Body of pancreas (tissue), 4 donors: ENCODE measurements at regions not wholly inside any gene's neighbourhood (a gene's known extent, or its start where the extent isn't known, plus 50 kb on each side); places are given as distances from the start of the nearest gene placed in this dataset.

ENCODE experiments used
- ATAC-seq: fragments of 150-250 bp; one replicate; pipeline ENCODE4 v1.9.1; 2016
- DNase-seq, 4 donors: peaks; one replicate each; pipeline ENCODE4 v3.0.0-alpha.2; 2019
- H3K27ac ChIP-seq, 4 donors: fragments of 200-600 bp; sonication (generic); 1 replicate in 3 of 4; 2 replicates in 1 of 4; pipeline versions ENCODE4 v1.5.1 to v1.6.1; 2016 to 2019; ENCODE audit warnings: mild to moderate bottlenecking in 1 of 4, mixed read lengths in 1 of 4, moderate library complexity in 1 of 4
- H3K27me3 ChIP-seq, 2 donors: fragments of 200-600 bp; sonication (generic); one replicate each; pipeline ENCODE4 v1.6.0; 2016; ENCODE audit warnings: mild to moderate bottlenecking in 1 of 2
- H3K36me3 ChIP-seq, 2 donors: fragments of 200-600 bp; sonication (generic); replicated peaks in 1 of 2; 2 replicates each; pipeline ENCODE4 v1.5.1; 2016; ENCODE audit warnings: low read depth in 2 of 2; ENCODE audit not compliant: insufficient read depth in 1 of 2
- H3K4me1 ChIP-seq: fragments of 200-600 bp; sonication (generic); one replicate; pipeline ENCODE4 v1.6.0; 2016
- H3K4me3 ChIP-seq, 2 donors: fragments of 200-600 bp; sonication (generic); 1 replicate in 1 of 2; 2 replicates in 1 of 2; pipeline ENCODE4 v1.5.1; 2016 to 2019
- H3K9me3 ChIP-seq, 3 donors: fragments of 200-600 bp; sonication (generic); 1 replicate in 2 of 3; 2 replicates in 1 of 3; pipeline ENCODE4 v1.5.1; 2016
- POLR2A ChIP-seq, 3 donors: fragments of 450-650 bp; IDR thresholded peaks; one replicate each; pipeline ENCODE4 v1.6.1; 2016; ENCODE audit warnings: antibody characterized with exemption in 3 of 3, mild to moderate bottlenecking in 2 of 3
- WGBS, 2 donors: methylation state at CpG; one replicate each; pipeline ENCODE4 v1.1.5; 2017; 5-methylcytosine and 5-hydroxymethylcytosine counted together
- intact Hi-C: fragments of 100-400 bp; cut with DNase I; formaldehyde crosslinking; loops from one replicate; pipeline ENCODE4 v1.15.1; 2023
- TF ChIP-seq, protein P1 (sequence below), 7 experiments: fragments of 450-650 bp in 4 of 7; fragments of 200-600 bp in 3 of 7; sonication (generic) in 3 of 7; IDR thresholded peaks; one replicate each; pipeline ENCODE4 v1.5.1; 2016 to 2019; ENCODE audit warnings: antibody characterized with exemption in 7 of 7

DNA sequence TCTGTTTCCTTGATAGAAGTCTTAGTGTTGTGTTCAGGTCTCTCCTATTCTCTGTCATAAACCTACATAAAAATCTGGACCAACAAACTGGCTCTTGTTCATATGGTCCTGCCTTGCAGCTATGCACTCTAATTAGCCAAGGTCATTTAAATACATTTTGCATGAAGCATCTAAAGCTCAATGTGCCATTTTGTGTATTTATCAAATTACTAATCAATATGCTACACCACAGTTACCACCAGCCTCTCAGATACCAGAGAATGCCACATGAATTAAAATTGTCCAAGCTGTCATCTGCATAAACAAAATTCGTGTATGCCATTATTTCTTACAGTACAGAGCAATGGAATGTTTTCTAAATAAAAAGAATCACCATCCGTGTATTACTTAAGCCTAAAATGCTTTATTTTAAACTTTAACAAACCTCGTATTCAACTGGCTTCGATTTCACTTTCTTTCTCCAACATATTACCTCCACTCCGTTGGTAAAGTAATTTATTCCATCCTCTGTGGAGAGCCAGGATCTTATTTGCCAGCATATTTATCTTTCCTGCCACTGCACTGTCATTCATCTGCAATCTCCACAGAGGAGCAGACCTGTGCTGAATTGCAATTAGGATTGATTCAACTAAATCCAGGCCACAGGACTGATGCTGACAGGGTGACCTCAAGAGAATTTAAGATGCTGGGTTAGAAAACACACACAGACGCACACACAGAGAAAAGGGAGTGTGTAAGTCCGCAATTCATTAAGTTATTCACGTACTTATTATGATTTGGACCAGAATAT lies 284.1 kb upstream of the FOXG1 start:
- no peaks in the 10 kb centered on the region for H3K27me3 ChIP-seq

DNA sequence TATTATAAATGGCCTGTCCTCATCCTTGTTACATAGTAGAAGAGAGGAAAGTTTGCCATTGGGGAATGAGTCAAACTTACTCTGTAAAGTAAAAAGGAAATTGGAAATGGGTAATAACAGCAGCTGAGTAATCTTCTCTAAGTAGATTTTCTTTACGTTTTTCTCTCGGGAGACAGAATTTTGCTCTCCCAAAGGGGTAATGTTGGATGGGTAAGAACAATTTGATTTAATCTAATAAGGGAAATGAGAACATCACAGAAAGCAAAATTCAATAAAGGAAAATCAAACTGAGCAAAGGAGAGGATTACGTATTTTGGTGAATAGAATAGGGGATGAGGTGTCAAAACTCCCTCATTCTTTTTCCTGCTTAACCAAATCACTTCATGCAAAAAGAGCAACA lies 283.1 kb upstream of the FOXG1 start:
- no peaks in the 10 kb centered on the region for H3K9me3 ChIP-seq
- TF ChIP-seq POLR2A (IDR thresholded peaks at IDR 0.05) = no peak
- TF ChIP-seq, protein P1, sequence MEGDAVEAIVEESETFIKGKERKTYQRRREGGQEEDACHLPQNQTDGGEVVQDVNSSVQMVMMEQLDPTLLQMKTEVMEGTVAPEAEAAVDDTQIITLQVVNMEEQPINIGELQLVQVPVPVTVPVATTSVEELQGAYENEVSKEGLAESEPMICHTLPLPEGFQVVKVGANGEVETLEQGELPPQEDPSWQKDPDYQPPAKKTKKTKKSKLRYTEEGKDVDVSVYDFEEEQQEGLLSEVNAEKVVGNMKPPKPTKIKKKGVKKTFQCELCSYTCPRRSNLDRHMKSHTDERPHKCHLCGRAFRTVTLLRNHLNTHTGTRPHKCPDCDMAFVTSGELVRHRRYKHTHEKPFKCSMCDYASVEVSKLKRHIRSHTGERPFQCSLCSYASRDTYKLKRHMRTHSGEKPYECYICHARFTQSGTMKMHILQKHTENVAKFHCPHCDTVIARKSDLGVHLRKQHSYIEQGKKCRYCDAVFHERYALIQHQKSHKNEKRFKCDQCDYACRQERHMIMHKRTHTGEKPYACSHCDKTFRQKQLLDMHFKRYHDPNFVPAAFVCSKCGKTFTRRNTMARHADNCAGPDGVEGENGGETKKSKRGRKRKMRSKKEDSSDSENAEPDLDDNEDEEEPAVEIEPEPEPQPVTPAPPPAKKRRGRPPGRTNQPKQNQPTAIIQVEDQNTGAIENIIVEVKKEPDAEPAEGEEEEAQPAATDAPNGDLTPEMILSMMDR (IDR thresholded peaks at IDR 0.05) = no peak
- WGBS, 2 donors = 70 to 73% methylated on average over 3 of the region's 3 CpGs
- DNase-seq (no peak), ATAC-seq (no peak)
- H3K4me1 ChIP-seq = no peaks in the 10 kb centered on the region
- no peak overlapping the region for H3K4me3 ChIP-seq
- no peaks in the 10 kb centered on the region for H3K27me3 ChIP-seq
- intact Hi-C loops = no loop called here
- no peak overlapping the region for H3K27ac ChIP-seq
- no peaks in the 10 kb centered on the region for H3K36me3 ChIP-seq

More for the DNA sequence above, 284.1 kb upstream of the FOXG1 start:
- Histone ChIP-seq H3K9me3 (no peaks in the 10 kb centered on the region), H3K36me3 (no peaks in the 10 kb centered on the region), H3K27ac (no peak overlapping the region), H3K4me1 (no peaks in the 10 kb centered on the region), H3K4me3 (no peak overlapping the region)
- intact Hi-C loops = no loop called here
- no peak for TF ChIP-seq POLR2A (IDR thresholded peaks at IDR 0.05)
- TF ChIP-seq, protein P1 (IDR thresholded peaks at IDR 0.05) = no peak
- ATAC-seq (no peak), DNase-seq (no peak)
- WGBS, 2 donors = 36 to 41% methylated on average over 8 of the region's 8 CpGs

GRCh38 chr14:28488684-28489083 lies 277.9 kb upstream of the FOXG1 start:
- TF ChIP-seq POLR2A (IDR thresholded peaks at IDR 0.05) = no peak
- TF ChIP-seq, protein P1 (IDR thresholded peaks at IDR 0.05) = no peak
- no peaks in the 10 kb centered on the region for H3K36me3 ChIP-seq
- intact Hi-C loops = no loop called here
- H3K27ac ChIP-seq = no peak overlapping the region
- no peaks in the 10 kb centered on the region for H3K27me3 ChIP-seq
- ATAC-seq (no peak), DNase-seq (no peak)
- H3K9me3 ChIP-seq = no peaks in the 10 kb centered on the region
- no peak overlapping the region for H3K4me3 ChIP-seq
- H3K4me1 ChIP-seq = no peaks in the 10 kb centered on the region

GRCh38 chr14:28493516-28493915 lies 273.1 kb upstream of the FOXG1 start:
- DNase-seq (no peak), ATAC-seq (no peak)
- Histone ChIP-seq H3K9me3 (no peaks in the 10 kb centered on the region), H3K27me3 (no peaks in the 10 kb centered on the region), H3K4me1 (no peaks in the 10 kb centered on the region), H3K27ac (no peak overlapping the region), H3K4me3 (no peak overlapping the region), H3K36me3 (no peaks in the 10 kb centered on the region)
- intact Hi-C loops = no loop called here
- TF ChIP-seq, protein P1 (IDR thresholded peaks at IDR 0.05) = no peak
- no peak for TF ChIP-seq POLR2A (IDR thresholded peaks at IDR 0.05)
- WGBS, 2 donors = 43 to 58% methylated on average over 3 of the region's 3 CpGs

DNA sequence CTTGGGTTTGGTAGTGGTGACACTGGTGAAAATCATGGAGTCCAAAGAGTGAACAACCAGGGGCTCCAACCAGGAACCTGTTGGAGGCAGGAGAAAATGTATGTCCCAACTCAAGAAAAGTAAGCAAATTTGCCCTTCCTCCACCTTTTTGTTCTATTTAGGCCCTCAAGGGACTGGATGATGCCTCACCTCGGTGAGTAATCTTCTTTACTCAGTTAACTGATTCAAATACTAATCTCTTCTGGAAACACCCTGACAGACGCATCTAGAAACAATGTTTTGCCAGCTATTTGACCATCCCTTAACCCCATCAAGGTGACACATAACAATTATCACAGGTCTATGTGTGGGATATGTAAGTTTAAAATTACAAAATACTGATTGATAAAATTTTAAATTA lies 272.4 kb upstream of the FOXG1 start:
- no peak for DNase-seq
- Histone ChIP-seq H3K4me1 (no peaks in the 10 kb centered on the region), H3K27ac (no peak overlapping the region), H3K36me3 (no peaks in the 10 kb centered on the region), H3K27me3 (no peaks in the 10 kb centered on the region), H3K9me3 (no peaks in the 10 kb centered on the region), H3K4me3 (no peak overlapping the region)
- intact Hi-C loops = no loop called here
- TF ChIP-seq POLR2A (IDR thresholded peaks at IDR 0.05) = no peak
- TF ChIP-seq, protein P1 (IDR thresholded peaks at IDR 0.05) = no peak
- 28 to 29% methylated on average over 2 of the region's 2 CpGs for WGBS, 2 donors
- no peak for ATAC-seq
